Stimulated activated CD8-positive, alpha-beta memory T cell treated with anti-CD3 and anti-CD28 coated beads, Interleukin-4, amount 100 ng/mL, for 24 hours (primary cell): ENCODE measurements at regions not wholly inside any gene's neighbourhood (a gene's known extent, or its start where the extent isn't known, plus 50 kb on each side); places are given as distances from the start of the nearest gene placed in this dataset.
"Not testable (repeated sequence)": the region's sequence is repeated elsewhere in the genome, so short reads cannot be mapped to it uniquely, and the experiment has no call there.

Source experiments
- DNase-seq: peaks from one replicate; pipeline ENCODE4 v3.0.0-alpha.2; 2020; ENCODE audit warnings: low read depth

GRCh38 chr10:78210976-78211375 is 177.3 kb downstream of the RPS24 start:
- no peak for DNase-seq

DNA sequence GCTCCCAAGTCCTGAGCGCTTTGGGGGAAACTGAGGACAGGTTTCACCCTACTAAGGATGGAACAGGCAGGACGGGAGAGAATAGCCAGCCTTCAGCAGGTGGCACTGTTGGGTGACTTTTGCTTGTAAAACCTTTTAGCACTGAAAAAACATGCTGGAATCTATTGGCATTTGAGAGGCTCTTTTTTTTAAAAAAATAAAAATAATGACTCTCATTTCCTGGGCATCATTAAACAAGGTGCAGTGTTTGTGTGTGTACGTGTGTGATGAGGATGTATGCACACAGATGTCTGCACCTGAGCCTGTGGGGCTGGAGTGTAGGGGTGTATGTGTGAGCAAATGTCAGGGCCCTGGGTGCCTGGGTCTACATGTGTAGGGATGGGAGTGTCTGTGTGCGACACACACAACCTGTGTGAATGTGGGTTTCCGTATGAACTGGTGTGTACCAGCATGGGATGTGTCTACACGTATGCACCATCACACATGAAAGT is 177.9 kb downstream of the RPS24 start:
- DNase-seq = no peak

- DNase-seq = no peak
Measured at GRCh38 chr10:78212060-78212785, 178.6 kb downstream of the RPS24 start.

- no peak for DNase-seq
Measured at GRCh38 chr10:78212786-78213175, 179.1 kb downstream of the RPS24 start.

GRCh38 chr10:78214955-78215354 is 181.3 kb downstream of the RPS24 start:
- no peak for DNase-seq

DNA sequence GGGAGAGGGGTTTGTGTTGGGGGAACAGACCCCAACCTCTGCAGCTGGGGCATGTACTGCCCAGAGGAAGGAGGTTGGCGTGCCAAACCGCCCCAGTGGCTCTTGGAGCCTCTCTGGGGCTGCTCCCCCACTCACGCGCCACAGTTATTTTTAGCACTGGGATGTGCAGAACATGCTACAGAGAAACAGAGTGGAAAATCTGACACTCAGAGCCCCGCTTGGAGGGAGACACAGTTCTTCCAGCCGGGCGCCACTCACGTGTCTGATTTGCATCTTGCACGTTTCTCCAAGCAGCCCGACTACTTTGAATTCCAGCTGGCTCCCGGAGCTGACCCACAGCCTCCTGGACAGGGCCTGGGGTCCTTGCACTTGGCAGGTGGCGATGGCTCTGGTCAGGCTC is 182.0 kb downstream of the RPS24 start:
- DNase-seq = no peak

DNA sequence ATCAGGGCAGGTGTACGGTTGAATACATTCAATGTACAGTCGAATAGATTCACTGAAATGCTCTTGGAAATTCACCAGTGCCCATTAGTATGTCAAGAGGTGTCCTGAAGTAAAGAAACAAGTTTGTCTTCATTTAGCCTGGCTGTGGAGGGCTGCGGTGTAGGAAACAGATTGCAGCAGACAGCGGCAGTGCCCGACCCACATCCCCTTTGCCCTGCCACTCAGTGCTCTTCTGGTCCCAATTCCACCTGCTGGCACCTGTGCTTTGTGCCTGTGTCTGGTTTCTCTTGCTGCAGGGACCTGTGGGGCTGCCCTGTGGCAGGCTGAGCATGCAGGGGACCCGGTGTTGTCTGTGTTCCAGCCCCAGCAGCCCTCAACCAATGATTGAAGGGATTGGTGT is 183.7 kb downstream of the RPS24 start:
- no peak for DNase-seq

DNA sequence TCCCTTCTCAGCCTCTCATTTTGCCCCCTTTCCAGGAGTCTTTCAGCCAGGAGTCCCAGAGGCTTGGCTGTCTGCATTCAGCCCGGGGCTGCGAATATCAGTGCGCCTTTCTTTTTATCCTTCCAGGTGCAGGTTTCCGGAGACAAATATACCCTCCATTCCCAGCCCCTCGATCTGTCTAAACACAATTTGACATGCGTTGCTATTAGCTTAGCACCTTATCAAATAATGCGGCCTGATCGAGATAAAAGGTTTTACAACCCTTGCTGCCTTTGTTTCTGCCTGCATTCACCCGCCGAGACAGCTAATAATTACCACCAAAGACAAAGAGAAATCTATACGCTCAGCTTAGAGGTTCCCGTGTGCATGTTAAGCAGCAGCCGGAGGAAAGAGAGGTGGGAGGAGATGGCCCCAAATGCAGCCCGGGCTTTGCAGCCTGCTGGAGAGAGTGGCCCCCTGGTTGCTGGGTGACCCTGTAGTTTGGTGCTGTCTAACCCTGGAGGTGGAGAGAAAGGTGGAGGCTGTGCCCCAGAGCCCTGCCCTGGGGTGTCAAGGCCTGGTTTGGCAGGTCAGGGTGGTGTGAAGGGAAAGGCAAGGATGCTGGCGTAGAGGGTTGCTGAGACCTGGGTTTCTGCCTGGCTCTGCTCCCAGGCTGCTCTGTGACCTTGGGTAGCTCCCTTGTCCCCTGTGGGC is 185.3 kb downstream of the RPS24 start:
- no peak for DNase-seq

- not testable (repeated sequence) for DNase-seq
Measured at GRCh38 chr10:78219568-78219967, 185.9 kb downstream of the RPS24 start.

GRCh38 chr10:78220781-78221180 is 187.1 kb downstream of the RPS24 start:
- no peak for DNase-seq

GRCh38 chr10:78222096-78222790 is 188.6 kb downstream of the RPS24 start:
- no peak for DNase-seq

GRCh38 chr10:78223088-78223487 is 189.4 kb downstream of the RPS24 start:
- DNase-seq = no peak

DNA sequence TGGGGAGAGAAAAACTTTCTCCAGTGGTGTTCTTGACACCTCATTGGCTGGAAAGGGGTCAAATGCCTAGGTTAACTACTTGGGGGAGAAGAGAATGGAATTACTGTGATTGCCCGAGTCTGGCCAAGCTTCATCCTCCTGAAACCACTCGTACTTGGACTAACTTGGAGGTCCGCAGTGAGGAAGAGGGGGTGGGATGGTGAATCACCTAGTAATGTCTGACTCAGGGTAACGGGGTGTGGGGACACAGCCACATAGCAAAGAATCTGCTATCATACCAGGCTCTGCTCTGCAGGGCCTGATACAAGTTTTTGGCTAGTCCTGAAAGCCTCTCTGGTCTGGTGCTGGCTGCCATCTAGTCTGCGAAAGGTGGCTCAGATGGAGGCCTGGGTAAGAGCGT is 190.9 kb downstream of the RPS24 start:
- DNase-seq = no peak

- DNase-seq = no peak
Measured at GRCh38 chr10:78225594-78225993, 191.9 kb downstream of the RPS24 start.

GRCh38 chr10:78229489-78229888 is 195.8 kb downstream of the RPS24 start:
- no peak for DNase-seq

DNA sequence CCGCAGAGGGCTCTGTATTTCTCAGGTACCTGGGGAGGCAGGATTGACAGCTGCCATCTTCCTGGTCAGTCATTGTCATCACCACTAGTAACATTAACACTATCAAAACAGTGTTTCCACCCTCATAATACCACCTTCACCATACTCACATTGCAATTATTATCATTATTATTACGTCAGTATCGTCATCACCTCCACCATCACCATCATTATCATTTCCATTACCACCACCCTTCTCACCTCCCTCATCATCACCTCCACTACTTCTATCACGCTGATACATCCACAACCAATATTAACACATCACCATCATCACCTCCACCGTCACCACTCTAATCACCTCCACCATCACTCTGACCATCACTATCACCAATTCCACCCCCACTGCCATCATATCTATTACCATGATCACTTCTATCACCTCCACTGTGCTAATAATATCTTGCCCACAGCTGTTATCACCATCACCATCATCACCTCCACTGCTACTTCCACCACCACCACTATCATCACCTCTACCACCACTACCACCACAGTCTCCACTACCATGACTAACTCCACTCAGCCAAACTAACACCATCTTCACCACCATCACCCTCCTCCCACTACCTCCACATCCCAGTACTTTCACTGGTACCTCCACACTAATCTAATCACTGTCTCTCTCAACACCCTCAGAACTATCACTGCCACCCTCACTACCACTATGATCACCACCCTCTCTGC is 196.4 kb downstream of the RPS24 start:
- no peak for DNase-seq

DNA sequence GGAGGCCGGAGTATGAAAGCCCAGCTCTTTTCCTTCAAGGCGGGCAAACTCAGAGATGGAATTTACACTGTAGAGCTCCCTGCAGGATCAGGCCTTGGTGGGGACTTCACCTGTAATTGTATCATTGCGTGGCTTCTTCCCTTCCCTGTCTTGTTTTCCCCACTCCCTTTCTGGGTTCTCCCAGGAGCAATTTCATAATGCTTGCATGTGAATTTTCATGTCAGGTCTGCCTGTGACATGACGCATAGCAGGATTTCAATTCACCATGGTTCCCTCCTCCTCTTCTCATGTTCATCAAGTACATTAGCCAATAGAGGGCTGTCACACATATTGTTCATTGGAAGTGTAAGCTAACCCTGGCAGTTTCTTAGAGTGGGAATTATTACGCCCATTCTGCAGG is 197.7 kb downstream of the RPS24 start:
- DNase-seq = no peak

GRCh38 chr10:78231939-78232338 is 198.3 kb downstream of the RPS24 start:
- no peak for DNase-seq

- no peak for DNase-seq
Measured at GRCh38 chr10:78236416-78237015, 202.9 kb downstream of the RPS24 start.

DNA sequence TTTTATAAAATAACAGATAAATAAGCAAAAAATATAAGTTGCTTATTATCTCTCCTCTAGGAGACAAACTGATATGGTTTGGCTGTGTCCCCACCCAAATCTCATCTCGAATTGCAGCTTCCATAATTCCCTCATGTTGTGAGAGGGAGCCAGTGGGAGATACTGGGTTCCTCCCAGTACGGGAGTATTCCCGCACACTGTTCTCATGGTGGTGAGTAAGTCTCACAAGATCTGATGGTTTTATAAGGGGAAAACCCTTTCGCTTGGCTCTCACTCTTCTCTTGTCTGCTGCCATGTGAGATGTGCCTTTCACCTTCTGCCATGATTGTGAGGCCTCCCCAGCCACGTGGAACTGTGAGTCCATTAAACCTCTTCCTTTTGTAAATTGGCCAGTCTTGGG is 204.3 kb downstream of the RPS24 start:
- DNase-seq = not testable (repeated sequence)

DNA sequence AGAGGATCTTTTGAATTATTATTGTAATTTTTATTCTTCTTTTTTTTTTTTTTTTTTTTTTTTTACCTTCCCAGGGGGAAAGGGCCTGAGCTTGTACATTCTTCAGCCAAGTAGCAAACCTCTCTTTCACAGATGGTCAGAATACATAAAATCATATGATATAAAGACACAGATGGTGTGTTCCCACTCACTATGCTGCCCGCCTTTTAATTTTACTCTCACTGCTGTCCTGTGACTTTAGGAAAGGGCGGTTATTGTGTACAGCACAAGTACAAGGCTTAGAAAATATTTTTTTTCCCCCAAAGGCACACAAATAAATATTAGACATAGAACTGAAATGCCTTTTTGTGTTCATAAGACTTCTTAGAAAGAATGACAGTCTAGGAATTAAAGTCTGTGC is 213.6 kb downstream of the RPS24 start:
- DNase-seq = no peak

DNA sequence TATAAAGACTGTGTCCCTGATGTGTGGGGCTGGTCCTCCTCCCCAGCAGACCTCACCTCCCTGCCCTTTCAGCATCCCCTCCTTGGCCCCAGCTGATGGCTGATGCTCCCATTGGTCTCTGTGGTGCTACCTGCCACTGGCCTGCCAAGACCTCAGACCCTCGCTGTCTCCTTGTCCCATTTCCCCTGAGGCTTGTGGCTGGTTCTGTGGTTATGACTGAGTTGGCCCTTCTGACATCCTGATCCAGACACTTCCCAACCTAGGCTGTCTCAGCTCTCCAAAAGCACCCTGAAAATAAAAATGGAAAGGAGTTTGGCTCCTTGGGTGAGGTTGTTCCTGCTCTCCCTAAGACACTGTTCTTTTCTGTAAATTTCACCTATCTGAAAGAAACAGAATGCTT is 214.2 kb downstream of the RPS24 start:
- no peak for DNase-seq
